ENCODE measurements at regions not wholly inside any gene's neighbourhood (a gene's known extent, or its start where the extent isn't known, plus 50 kb on each side); places are given as distances from the start of the nearest gene placed in this dataset.

DNA sequence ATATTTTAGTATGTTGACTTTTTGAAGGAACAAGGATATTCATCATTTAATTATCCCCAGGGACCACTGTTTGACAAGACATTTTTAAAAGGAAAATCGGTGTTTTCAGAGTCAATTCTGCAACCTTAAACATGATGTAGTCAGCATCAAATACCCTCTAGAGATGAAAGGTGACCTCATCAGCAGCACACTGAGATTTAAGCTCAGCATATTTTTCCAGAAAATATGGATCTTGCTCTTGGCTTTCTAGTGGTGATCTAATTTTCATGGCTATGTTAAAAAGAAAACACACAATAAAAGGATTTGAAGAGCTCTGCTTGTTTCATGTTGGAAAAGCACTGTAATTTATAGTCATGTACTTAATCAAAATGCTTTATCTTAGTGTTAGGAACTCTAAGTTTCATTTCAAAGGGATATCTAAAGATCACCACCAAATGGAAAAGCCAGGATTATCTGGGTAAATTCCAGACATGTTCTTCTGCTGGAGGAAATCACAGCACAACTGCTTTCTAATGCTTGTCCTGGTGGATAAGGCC is 487.2 kb downstream of the ENC1 start:
- no peaks in the 10 kb centered on the region for H3K4me1 ChIP-seq (ENCODE audit: insufficient read depth)
- TF ChIP-seq, protein P1, sequence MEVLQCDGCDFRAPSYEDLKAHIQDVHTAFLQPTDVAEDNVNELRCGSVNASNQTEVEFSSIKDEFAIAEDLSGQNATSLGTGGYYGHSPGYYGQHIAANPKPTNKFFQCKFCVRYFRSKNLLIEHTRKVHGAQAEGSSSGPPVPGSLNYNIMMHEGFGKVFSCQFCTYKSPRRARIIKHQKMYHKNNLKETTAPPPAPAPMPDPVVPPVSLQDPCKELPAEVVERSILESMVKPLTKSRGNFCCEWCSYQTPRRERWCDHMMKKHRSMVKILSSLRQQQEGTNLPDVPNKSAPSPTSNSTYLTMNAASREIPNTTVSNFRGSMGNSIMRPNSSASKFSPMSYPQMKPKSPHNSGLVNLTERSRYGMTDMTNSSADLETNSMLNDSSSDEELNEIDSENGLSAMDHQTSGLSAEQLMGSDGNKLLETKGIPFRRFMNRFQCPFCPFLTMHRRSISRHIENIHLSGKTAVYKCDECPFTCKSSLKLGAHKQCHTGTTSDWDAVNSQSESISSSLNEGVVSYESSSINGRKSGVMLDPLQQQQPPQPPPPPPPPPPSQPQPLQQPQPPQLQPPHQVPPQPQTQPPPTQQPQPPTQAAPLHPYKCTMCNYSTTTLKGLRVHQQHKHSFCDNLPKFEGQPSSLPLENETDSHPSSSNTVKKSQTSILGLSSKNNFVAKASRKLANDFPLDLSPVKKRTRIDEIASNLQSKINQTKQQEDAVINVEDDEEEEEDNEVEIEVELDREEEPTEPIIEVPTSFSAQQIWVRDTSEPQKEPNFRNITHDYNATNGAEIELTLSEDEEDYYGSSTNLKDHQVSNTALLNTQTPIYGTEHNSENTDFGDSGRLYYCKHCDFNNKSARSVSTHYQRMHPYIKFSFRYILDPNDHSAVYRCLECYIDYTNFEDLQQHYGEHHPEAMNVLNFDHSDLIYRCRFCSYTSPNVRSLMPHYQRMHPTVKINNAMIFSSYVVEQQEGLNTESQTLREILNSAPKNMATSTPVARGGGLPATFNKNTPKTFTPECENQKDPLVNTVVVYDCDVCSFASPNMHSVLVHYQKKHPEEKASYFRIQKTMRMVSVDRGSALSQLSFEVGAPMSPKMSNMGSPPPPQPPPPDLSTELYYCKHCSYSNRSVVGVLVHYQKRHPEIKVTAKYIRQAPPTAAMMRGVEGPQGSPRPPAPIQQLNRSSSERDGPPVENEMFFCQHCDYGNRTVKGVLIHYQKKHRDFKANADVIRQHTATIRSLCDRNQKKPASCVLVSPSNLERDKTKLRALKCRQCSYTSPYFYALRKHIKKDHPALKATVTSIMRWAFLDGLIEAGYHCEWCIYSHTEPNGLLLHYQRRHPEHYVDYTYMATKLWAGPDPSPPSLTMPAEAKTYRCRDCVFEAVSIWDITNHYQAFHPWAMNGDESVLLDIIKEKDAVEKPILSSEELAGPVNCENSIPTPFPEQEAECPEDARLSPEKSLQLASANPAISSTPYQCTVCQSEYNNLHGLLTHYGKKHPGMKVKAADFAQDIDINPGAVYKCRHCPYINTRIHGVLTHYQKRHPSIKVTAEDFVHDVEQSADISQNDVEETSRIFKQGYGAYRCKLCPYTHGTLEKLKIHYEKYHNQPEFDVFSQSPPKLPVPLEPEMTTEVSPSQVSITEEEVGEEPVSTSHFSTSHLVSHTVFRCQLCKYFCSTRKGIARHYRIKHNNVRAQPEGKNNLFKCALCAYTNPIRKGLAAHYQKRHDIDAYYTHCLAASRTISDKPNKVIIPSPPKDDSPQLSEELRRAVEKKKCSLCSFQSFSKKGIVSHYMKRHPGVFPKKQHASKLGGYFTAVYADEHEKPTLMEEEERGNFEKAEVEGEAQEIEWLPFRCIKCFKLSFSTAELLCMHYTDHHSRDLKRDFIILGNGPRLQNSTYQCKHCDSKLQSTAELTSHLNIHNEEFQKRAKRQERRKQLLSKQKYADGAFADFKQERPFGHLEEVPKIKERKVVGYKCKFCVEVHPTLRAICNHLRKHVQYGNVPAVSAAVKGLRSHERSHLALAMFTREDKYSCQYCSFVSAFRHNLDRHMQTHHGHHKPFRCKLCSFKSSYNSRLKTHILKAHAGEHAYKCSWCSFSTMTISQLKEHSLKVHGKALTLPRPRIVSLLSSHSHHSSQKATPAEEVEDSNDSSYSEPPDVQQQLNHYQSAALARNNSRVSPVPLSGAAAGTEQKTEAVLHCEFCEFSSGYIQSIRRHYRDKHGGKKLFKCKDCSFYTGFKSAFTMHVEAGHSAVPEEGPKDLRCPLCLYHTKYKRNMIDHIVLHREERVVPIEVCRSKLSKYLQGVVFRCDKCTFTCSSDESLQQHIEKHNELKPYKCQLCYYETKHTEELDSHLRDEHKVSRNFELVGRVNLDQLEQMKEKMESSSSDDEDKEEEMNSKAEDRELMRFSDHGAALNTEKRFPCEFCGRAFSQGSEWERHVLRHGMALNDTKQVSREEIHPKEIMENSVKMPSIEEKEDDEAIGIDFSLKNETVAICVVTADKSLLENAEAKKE (CRISPR knock-in tag; IDR thresholded peaks at IDR 0.05) = no peak
- TF ChIP-seq, protein P2, sequence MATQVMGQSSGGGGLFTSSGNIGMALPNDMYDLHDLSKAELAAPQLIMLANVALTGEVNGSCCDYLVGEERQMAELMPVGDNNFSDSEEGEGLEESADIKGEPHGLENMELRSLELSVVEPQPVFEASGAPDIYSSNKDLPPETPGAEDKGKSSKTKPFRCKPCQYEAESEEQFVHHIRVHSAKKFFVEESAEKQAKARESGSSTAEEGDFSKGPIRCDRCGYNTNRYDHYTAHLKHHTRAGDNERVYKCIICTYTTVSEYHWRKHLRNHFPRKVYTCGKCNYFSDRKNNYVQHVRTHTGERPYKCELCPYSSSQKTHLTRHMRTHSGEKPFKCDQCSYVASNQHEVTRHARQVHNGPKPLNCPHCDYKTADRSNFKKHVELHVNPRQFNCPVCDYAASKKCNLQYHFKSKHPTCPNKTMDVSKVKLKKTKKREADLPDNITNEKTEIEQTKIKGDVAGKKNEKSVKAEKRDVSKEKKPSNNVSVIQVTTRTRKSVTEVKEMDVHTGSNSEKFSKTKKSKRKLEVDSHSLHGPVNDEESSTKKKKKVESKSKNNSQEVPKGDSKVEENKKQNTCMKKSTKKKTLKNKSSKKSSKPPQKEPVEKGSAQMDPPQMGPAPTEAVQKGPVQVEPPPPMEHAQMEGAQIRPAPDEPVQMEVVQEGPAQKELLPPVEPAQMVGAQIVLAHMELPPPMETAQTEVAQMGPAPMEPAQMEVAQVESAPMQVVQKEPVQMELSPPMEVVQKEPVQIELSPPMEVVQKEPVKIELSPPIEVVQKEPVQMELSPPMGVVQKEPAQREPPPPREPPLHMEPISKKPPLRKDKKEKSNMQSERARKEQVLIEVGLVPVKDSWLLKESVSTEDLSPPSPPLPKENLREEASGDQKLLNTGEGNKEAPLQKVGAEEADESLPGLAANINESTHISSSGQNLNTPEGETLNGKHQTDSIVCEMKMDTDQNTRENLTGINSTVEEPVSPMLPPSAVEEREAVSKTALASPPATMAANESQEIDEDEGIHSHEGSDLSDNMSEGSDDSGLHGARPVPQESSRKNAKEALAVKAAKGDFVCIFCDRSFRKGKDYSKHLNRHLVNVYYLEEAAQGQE (IDR thresholded peaks at IDR 0.05; ENCODE audit: unreplicated experiment) = no peak
- no peak for TF ChIP-seq JUNB (IDR thresholded peaks at IDR 0.05; ENCODE audit: unreplicated experiment)
- TF ChIP-seq NANOG (IDR thresholded peaks at IDR 0.05; ENCODE audit: borderline replicate concordance) = no peak
- no peak for TF ChIP-seq CREB1 (CRISPR knock-in tag; IDR thresholded peaks at IDR 0.05; ENCODE audit: low read depth)
- TF ChIP-seq EZH2phosphoT487 (IDR thresholded peaks at IDR 0.05; ENCODE audit: unreplicated experiment) = no peak
- TF ChIP-seq EZH2 (IDR thresholded peaks at IDR 0.05; ENCODE audit: low read depth, unreplicated experiment) = no peak
- TF ChIP-seq, protein P3, sequence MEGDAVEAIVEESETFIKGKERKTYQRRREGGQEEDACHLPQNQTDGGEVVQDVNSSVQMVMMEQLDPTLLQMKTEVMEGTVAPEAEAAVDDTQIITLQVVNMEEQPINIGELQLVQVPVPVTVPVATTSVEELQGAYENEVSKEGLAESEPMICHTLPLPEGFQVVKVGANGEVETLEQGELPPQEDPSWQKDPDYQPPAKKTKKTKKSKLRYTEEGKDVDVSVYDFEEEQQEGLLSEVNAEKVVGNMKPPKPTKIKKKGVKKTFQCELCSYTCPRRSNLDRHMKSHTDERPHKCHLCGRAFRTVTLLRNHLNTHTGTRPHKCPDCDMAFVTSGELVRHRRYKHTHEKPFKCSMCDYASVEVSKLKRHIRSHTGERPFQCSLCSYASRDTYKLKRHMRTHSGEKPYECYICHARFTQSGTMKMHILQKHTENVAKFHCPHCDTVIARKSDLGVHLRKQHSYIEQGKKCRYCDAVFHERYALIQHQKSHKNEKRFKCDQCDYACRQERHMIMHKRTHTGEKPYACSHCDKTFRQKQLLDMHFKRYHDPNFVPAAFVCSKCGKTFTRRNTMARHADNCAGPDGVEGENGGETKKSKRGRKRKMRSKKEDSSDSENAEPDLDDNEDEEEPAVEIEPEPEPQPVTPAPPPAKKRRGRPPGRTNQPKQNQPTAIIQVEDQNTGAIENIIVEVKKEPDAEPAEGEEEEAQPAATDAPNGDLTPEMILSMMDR (conservative IDR thresholded peaks at IDR 0.05; ENCODE audit: low read depth in 2 of 2) = no peak
- no peak for TF ChIP-seq POLR2AphosphoS5 (IDR thresholded peaks at IDR 0.05; ENCODE audit: low read depth)
- TF ChIP-seq ZNF114 (CRISPR knock-in tag; IDR thresholded peaks at IDR 0.05) = no peak
- no peak for TF ChIP-seq ETS1 (IDR thresholded peaks at IDR 0.05)
- TF ChIP-seq STAT1 (IDR thresholded peaks at IDR 0.05; ENCODE audit: unreplicated experiment) = no peak
- no peak overlapping the region for H3K4me3 Mint-ChIP-seq
- H3F3A ChIP-seq (replicated peaks; ENCODE audit: low read depth) = no peaks in the 10 kb centered on the region
- no peak for ATAC-seq
- H3K4me3 ChIP-seq = no peak overlapping the region
- no peaks in the 10 kb centered on the region for H3K36me3 Mint-ChIP-seq (ENCODE audit: low read depth)
- H3K27me3 Mint-ChIP-seq (ENCODE audit: insufficient read depth, low read depth, poor library complexity) = no peaks in the 10 kb centered on the region
- peaks cover 29% of the 10 kb centered on the region for H3K9me2 ChIP-seq (ENCODE audit: insufficient read depth)
- H4K20me1 ChIP-seq (replicated peaks; ENCODE audit: insufficient read depth) = no peaks in the 10 kb centered on the region
- H3K36me3 ChIP-seq (ENCODE audit: insufficient read depth) = no peaks in the 10 kb centered on the region
- H3K27ac Mint-ChIP-seq = no peak overlapping the region
- no peak for DNase-seq (ENCODE audit: low spot score)
- H3K4me2 ChIP-seq = no peak overlapping the region
- H2AFZ ChIP-seq = no peak overlapping the region
- no peaks in the 10 kb centered on the region for H3K79me2 ChIP-seq (replicated peaks; ENCODE audit: insufficient read depth)
- H3K9me3 Mint-ChIP-seq = no peaks in the 10 kb centered on the region
- H3K4me1 Mint-ChIP-seq = peaks cover 8% of the 10 kb centered on the region; the same call in 2 of the 3 replicates
- no peak overlapping the region for H3K27ac ChIP-seq (ENCODE audit: low read depth)
- no peaks in the 10 kb centered on the region for H3K27me3 ChIP-seq (ENCODE audit: insufficient read depth)

Data from GM23338 (cell line).